PC-9 (cell line): ENCODE measurements at regions not wholly inside any gene's neighbourhood (a gene's known extent, or its start where the extent isn't known, plus 50 kb on each side); places are given as distances from the start of the nearest gene placed in this dataset.

ENCODE experiments used
- EZH2 ChIP-seq: fragments of 200-600 bp; sonication (generic); IDR thresholded peaks from 2 replicates; pipeline ENCODE4 v1.8.0; 2017; ENCODE audit warnings: antibody characterized with exemption, low read depth
- TF ChIP-seq, protein P1 (sequence below): fragments of 200-600 bp; sonication (generic); conservative IDR thresholded peaks from 2 replicates; pipeline ENCODE4 v1.6.1; 2017; ENCODE audit warnings: mixed run types, antibody characterized with exemption, mild to moderate bottlenecking, moderate library complexity

GRCh38 chr5:97297063-97297703 lies 114.1 kb upstream of the RIOK2 start:
- TF ChIP-seq, protein P1, sequence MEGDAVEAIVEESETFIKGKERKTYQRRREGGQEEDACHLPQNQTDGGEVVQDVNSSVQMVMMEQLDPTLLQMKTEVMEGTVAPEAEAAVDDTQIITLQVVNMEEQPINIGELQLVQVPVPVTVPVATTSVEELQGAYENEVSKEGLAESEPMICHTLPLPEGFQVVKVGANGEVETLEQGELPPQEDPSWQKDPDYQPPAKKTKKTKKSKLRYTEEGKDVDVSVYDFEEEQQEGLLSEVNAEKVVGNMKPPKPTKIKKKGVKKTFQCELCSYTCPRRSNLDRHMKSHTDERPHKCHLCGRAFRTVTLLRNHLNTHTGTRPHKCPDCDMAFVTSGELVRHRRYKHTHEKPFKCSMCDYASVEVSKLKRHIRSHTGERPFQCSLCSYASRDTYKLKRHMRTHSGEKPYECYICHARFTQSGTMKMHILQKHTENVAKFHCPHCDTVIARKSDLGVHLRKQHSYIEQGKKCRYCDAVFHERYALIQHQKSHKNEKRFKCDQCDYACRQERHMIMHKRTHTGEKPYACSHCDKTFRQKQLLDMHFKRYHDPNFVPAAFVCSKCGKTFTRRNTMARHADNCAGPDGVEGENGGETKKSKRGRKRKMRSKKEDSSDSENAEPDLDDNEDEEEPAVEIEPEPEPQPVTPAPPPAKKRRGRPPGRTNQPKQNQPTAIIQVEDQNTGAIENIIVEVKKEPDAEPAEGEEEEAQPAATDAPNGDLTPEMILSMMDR = peak; percentile 70
- TF ChIP-seq EZH2 = no peak
